Sigmoid colon (tissue), 4 donors: ENCODE measurements at regions not wholly inside any gene's neighbourhood (a gene's known extent, or its start where the extent isn't known, plus 50 kb on each side); places are given as distances from the start of the nearest gene placed in this dataset.

ENCODE experiments used
- CTCF ChIP-seq, 4 experiments: fragments of 450-650 bp in 3 of 4; fragments of 200-600 bp in 1 of 4; IDR thresholded peaks; one replicate each; pipeline ENCODE4 v1.5.1; 2016 to 2019; ENCODE audit warnings: antibody characterized with exemption in 4 of 4, mild to moderate bottlenecking in 3 of 4, moderate library complexity in 2 of 4
- EP300 ChIP-seq, 4 donors: sonication (generic); formaldehyde crosslinking; IDR thresholded peaks; one replicate each; pipeline ENCODE4 v1.6.1; 2017; ENCODE audit warnings: antibody characterized with exemption in 4 of 4
- POLR2A ChIP-seq, 2 donors: fragments of 450-650 bp; IDR thresholded peaks; one replicate each; pipeline ENCODE4 v1.6.1; 2016; ENCODE audit warnings: antibody characterized with exemption in 2 of 2, mild to moderate bottlenecking in 2 of 2, moderate library complexity in 2 of 2
- POLR2AphosphoS5 ChIP-seq, 4 donors: sonication (generic); formaldehyde crosslinking; IDR thresholded peaks; one replicate each; pipeline ENCODE4 v1.6.1; 2017; ENCODE audit warnings: antibody characterized with exemption in 4 of 4

GRCh38 chr11:128250482-128250881 lies 336.9 kb downstream of the ETS1 start:
- TF ChIP-seq EP300 (IDR thresholded peaks at IDR 0.05) (no peak), CTCF (IDR thresholded peaks at IDR 0.05) (no peak), POLR2AphosphoS5 (IDR thresholded peaks at IDR 0.05) (no peak), POLR2A (IDR thresholded peaks at IDR 0.05) (no peak)
